GM06990 (cell line): ENCODE measurements at regions not wholly inside any gene's neighbourhood (a gene's known extent, or its start where the extent isn't known, plus 50 kb on each side); places are given as distances from the start of the nearest gene placed in this dataset.

Source experiments
- DNase-seq: peaks from one replicate; pipeline ENCODE4 v3.0.0-alpha.2; 2011; ENCODE audit not compliant: insufficient read length; ENCODE audit errors: extremely low read depth
- H3K27me3 ChIP-seq: replicated peaks from 2 replicates; pipeline ENCODE4 v1.6.0; 2011; ENCODE audit warnings: low read length; ENCODE audit not compliant: control insufficient read depth, insufficient read depth
- H3K36me3 ChIP-seq: 2 replicates; pipeline ENCODE4 v1.5.1; 2011; ENCODE audit warnings: low read length; ENCODE audit not compliant: control insufficient read depth, insufficient read depth
- H3K4me3 ChIP-seq: replicated peaks from 2 replicates; pipeline ENCODE4 v1.5.1; 2011; ENCODE audit warnings: low read depth, mild to moderate bottlenecking, control low read depth, low read length
- TF ChIP-seq, protein P1 (sequence below): IDR thresholded peaks from 2 replicates; pipeline ENCODE4 v1.5.1; 2011; ENCODE audit warnings: low read length, control low read depth, mild to moderate bottlenecking, inconsistent platforms; ENCODE audit not compliant: insufficient read depth, poor library complexity, severe bottlenecking

DNA sequence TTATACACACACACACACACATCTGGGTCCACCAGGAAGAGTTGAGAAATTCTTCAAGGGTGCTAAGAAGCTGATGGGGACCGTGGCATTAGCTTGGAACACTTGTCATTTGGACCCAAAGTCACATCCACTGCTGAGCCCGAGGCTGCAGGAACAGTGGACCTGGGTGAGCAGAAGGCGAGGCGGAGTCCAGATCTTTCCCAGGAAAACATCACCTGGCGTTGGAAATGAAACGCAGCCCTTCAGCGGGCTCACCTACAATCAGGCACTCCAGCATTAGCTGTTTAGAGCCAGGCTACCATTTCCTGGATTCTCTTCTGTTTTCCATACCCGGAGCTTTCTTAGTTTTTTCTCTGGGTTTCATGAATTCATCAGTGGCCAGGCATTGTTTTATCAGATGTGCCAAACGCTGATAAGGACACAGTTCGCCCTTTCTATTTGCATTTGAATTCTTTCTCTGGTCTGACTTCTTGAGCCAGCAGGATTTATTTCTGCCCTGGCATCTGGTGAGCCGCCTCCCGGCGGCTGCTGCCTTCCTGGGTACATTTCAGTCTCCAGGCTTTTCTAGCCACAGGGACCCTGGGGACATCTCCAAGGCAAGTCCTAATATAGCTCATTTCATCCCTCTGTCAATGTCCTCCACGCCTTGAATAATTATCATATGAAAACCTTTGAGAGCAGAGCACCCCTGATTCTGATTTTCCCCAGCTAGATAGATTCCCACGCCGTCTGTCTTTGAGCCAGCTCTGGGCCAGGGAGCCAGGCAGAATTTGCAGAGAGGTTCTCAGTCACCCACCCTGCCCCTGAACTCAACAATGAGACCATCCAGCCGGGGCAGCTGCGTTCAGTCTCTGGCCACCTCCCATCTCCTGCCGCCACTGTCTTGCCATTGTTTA lies 170.9 kb downstream of the TTLL2 start:
- no peak for DNase-seq
- no peak overlapping the region for H3K4me3 ChIP-seq
- TF ChIP-seq, protein P1, sequence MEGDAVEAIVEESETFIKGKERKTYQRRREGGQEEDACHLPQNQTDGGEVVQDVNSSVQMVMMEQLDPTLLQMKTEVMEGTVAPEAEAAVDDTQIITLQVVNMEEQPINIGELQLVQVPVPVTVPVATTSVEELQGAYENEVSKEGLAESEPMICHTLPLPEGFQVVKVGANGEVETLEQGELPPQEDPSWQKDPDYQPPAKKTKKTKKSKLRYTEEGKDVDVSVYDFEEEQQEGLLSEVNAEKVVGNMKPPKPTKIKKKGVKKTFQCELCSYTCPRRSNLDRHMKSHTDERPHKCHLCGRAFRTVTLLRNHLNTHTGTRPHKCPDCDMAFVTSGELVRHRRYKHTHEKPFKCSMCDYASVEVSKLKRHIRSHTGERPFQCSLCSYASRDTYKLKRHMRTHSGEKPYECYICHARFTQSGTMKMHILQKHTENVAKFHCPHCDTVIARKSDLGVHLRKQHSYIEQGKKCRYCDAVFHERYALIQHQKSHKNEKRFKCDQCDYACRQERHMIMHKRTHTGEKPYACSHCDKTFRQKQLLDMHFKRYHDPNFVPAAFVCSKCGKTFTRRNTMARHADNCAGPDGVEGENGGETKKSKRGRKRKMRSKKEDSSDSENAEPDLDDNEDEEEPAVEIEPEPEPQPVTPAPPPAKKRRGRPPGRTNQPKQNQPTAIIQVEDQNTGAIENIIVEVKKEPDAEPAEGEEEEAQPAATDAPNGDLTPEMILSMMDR = no peak
- no peaks in the 10 kb centered on the region; the same call in 1 of the 2 replicates for H3K27me3 ChIP-seq
- H3K36me3 ChIP-seq = no peaks in the 10 kb centered on the region

DNA sequence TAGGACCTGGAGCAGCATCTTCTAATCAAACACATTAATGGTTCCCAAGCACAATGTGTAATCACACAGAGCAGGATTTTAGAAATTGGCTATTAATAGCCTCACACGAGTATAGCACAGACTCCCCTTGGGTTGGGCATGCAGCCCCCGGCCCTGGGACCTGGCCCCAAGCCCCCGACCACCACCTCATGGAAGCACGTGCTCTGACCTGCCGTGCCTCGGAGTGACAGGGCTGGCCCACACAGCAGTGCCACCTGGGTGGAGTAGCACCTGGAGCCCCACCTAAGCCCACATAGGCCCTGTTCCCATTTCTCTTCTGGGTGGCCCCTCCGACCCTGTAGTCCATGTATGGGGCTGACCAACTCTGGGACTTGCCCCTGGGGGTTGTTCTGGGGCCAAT lies 171.8 kb downstream of the TTLL2 start:
- no peak for DNase-seq
- Histone ChIP-seq H3K36me3 (no peaks in the 10 kb centered on the region), H3K4me3 (no peak overlapping the region), H3K27me3 (no peaks in the 10 kb centered on the region; the same call in 1 of the 2 replicates)
- TF ChIP-seq, protein P1 = no peak

DNA sequence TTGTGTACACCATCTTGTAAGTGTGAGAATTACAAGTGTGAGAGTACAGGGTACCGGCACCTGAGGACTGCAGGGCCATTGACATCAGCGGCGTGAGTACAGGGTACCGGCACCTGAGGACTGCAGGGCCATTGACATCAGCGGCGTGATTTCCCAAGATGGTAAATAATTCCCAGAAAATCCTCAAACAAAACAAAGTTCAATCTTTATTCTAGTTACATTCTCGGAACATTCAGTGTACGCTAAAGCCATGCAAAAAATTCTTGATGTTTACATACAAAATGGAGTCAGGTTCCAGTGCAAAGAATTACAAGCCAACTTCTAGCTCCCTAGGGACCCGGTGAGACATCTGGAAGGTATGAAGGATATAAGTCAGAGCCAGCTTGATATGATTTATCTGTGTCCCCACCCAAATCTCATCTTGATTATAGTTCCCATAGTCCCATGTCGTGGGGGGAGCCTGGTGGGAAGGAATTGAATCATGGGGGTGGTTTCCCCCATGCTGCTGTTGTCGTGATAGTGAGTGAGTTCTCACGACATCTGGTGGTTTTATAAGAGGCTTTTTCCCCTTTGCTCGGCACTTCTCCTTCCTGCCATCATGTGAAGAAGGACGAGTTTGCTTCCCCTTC lies 172.7 kb downstream of the TTLL2 start:
- no peak for DNase-seq
- Histone ChIP-seq H3K4me3 (no peak overlapping the region), H3K36me3 (no peaks in the 10 kb centered on the region), H3K27me3 (no peaks in the 10 kb centered on the region; the same call in none of the 2 replicates)
- TF ChIP-seq, protein P1 = no peak

DNA sequence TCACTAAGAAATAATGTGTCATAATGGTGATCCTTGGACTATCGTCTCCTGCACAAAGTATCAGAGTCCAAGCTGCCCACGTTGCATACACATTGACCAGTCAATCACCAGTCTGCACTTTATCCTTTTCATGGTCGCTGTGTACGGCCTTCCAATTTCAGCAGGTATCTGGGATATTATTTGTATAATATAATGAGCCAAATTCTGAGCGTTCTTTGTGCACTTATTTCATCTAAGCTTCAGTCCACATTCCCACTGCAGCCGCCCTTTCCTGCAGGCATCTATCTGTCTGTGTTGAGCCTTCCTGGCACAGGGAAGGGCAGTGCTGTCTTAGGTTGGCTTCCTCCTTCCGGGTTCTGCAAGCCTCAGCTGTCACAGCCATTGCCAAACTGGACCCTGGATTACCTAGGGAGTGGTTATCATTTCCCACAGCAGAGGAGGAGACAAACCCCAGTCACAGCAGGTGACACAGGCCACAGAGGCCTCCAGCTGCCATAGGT lies 174.3 kb downstream of the TTLL2 start:
- TF ChIP-seq, protein P1 = no peak
- Histone ChIP-seq H3K27me3 (no peaks in the 10 kb centered on the region; the same call in none of the 2 replicates), H3K36me3 (no peaks in the 10 kb centered on the region), H3K4me3 (no peak overlapping the region)
- DNase-seq = no peak

DNA sequence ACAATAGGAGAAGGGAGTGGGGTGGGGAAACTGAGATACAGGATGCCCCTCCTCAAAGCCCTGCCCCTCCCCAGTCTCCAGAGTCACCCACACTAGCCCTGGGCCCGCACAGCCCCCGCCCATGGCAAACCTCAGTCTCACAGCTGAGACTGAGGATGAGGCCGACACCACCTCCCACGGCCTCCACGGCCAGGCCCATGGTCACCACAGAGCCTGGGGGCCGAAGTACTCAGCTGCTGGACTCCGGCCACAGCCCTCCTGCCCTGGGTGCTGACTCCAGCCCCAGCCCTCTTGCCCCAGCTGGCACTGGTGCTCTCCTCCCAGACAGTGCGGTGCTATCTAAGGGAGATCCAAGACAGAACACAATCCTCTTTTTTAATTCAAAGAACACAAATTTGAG lies 176.1 kb downstream of the TTLL2 start:
- no peak overlapping the region for H3K4me3 ChIP-seq
- no peaks in the 10 kb centered on the region for H3K36me3 ChIP-seq
- no peaks in the 10 kb centered on the region; the same call in none of the 2 replicates for H3K27me3 ChIP-seq
- DNase-seq = no peak
- TF ChIP-seq, protein P1 = no peak
